Kidney (tissue), 13 donors: ENCODE measurements at regions not wholly inside any gene's neighbourhood (a gene's known extent, or its start where the extent isn't known, plus 50 kb on each side); places are given as distances from the start of the nearest gene placed in this dataset.

Experiments used
- DNase-seq, 5 donors: peaks; one replicate each; pipeline ENCODE4 v3.0.0-alpha.2; 2013 to 2020
- FAIRE-seq: peaks from 2 replicates; lab custom pipeline; 2012; peaks lifted over from hg19 to GRCh38; lab: Jason Lieb, UNC
- H3K27ac ChIP-seq, 2 donors: one replicate each; pipeline ENCODE4 v1.7.0; 2013; ENCODE audit warnings: low read depth in 2 of 2, low read length in 2 of 2, inconsistent platforms in 1 of 2
- H3K27me3 ChIP-seq: one replicate; pipeline ENCODE4 v1.7.1; 2013; ENCODE audit warnings: low read length, inconsistent platforms; ENCODE audit not compliant: control insufficient read depth, insufficient read depth
- H3K36me3 ChIP-seq, 3 donors: one replicate each; pipeline versions ENCODE4 v1.7.0 to v1.7.1; 2013; ENCODE audit warnings: low read length in 3 of 3, control low read depth in 1 of 3, inconsistent platforms in 1 of 3; ENCODE audit not compliant: insufficient read depth in 3 of 3, control insufficient read depth in 2 of 3
- H3K4me1 ChIP-seq, 3 donors: one replicate each; pipeline versions ENCODE4 v1.7.0 to v1.7.1; 2013; ENCODE audit warnings: low read length in 3 of 3, inconsistent platforms in 1 of 3, low read depth in 1 of 3; ENCODE audit not compliant: control insufficient read depth in 2 of 3, insufficient read depth in 2 of 3
- H3K4me3 ChIP-seq, 3 donors: one replicate each; pipeline versions ENCODE4 v1.7.0 to v1.8.1; 2013; ENCODE audit warnings: low read length in 3 of 3, control low read depth in 1 of 3, inconsistent platforms in 1 of 3
- H3K9ac ChIP-seq, 3 donors: one replicate each; pipeline versions ENCODE4 v1.7.0 to v1.7.1; 2013; ENCODE audit warnings: low read length in 3 of 3, control low read depth in 1 of 3, inconsistent platforms in 1 of 3
- H3K9me3 ChIP-seq, 3 donors: one replicate each; pipeline versions ENCODE4 v1.7.0 to v1.7.1; 2013; ENCODE audit warnings: low read length in 3 of 3, control low read depth in 1 of 3, inconsistent platforms in 1 of 3; ENCODE audit not compliant: control insufficient read depth in 2 of 3, insufficient read depth in 1 of 3
- CTCF ChIP-seq: IDR thresholded peaks from 3 replicates; pipeline ENCODE4 v1.5.1; 2012; ENCODE audit warnings: mild to moderate bottlenecking, moderate library complexity, borderline replicate concordance; ENCODE audit not compliant: insufficient read depth; ENCODE audit errors: extremely low read depth
- intact Hi-C: fragments of 100-400 bp; cut with DNase I; formaldehyde crosslinking; loops from one replicate; pipeline ENCODE4 v1.11.1; 2022
- donor health status: control.
- donor health status: control.
- donor health status: control.
- donor health status: control.
- donor health status: control.
- donor health status: DM: yes; HTN: yes; CAD: no.
- donor health status: Normal renal cell carcinoma (clear cell type).

GRCh38 chr5:18403141-18403540, 768.9 kb downstream of the TAF11L14 start:
- FAIRE-seq (no peak), DNase-seq (no peak)
- Histone ChIP-seq H3K9me3 (no peaks in the 10 kb centered on the region), H3K4me1 (no peaks in the 10 kb centered on the region), H3K9ac (no peak overlapping the region), H3K27me3 (no peaks in the 10 kb centered on the region), H3K27ac (no peak overlapping the region), H3K36me3 (no peaks in the 10 kb centered on the region), H3K4me3 (no peak overlapping the region)
- intact Hi-C loops, result no loop called here
- no peak for TF ChIP-seq CTCF

- H3K9me3 ChIP-seq, result no peaks in the 10 kb centered on the region
- no peaks in the 10 kb centered on the region for H3K27me3 ChIP-seq
- no peak overlapping the region for H3K27ac ChIP-seq
- TF ChIP-seq CTCF, result no peak
- no peak overlapping the region for H3K9ac ChIP-seq
- no peak overlapping the region for H3K4me3 ChIP-seq
- no peak for DNase-seq
- H3K36me3 ChIP-seq, result no peaks in the 10 kb centered on the region
- H3K4me1 ChIP-seq, result no peaks in the 10 kb centered on the region
- FAIRE-seq, result no peak
- intact Hi-C loops, result no loop called here
Measured at GRCh38 chr5:18403941-18404438, 769.7 kb downstream of the TAF11L14 start.

- no peak for FAIRE-seq
- no peak for DNase-seq
- H3K27me3 ChIP-seq, result no peaks in the 10 kb centered on the region
- no peak overlapping the region for H3K9ac ChIP-seq
- no peak overlapping the region for H3K27ac ChIP-seq
- H3K36me3 ChIP-seq, result no peaks in the 10 kb centered on the region
- intact Hi-C loops, result no loop called here
- TF ChIP-seq CTCF, result no peak
- no peak overlapping the region for H3K4me3 ChIP-seq
- no peaks in the 10 kb centered on the region for H3K9me3 ChIP-seq
- no peaks in the 10 kb centered on the region for H3K4me1 ChIP-seq
Measured at GRCh38 chr5:18420711-18421110, 786.5 kb downstream of the TAF11L14 start.

GRCh38 chr5:18433336-18433735, 799.1 kb downstream of the TAF11L14 start:
- intact Hi-C loops, result no loop called here
- DNase-seq (peak in 2 of 5 donors; percentile 7 to 29), FAIRE-seq (no peak)
- no peak overlapping the region for H3K27ac ChIP-seq
- no peak for TF ChIP-seq CTCF
- no peaks in the 10 kb centered on the region for H3K4me1 ChIP-seq
- no peak overlapping the region for H3K4me3 ChIP-seq
- no peaks in the 10 kb centered on the region for H3K27me3 ChIP-seq
- no peaks in the 10 kb centered on the region for H3K36me3 ChIP-seq
- no peak overlapping the region for H3K9ac ChIP-seq
- H3K9me3 ChIP-seq, result no peaks in the 10 kb centered on the region
